OCI-LY3 (cell line): ENCODE measurements at regions not wholly inside any gene's neighbourhood (a gene's known extent, or its start where the extent isn't known, plus 50 kb on each side); places are given as distances from the start of the nearest gene placed in this dataset.
"Not testable (repeated sequence)": the region's sequence is repeated elsewhere in the genome, so short reads cannot be mapped to it uniquely, and the experiment has no call there.

Experiments used
- H2AFZ ChIP-seq: fragments of 200-600, 300-600 bp; shearing (Covaris generic); 2 replicates; pipeline ENCODE4 v1.6.0; 2014; ENCODE audit warnings: antibody characterized with exemption, low read depth, low read length
- H3K27ac ChIP-seq: fragments of 200-600, 300-600 bp; sonication (generic); 2 replicates; pipeline ENCODE4 v1.5.1; 2014; ENCODE audit warnings: mild to moderate bottlenecking, low read length, moderate library complexity, mixed read lengths
- H3K27me3 ChIP-seq: fragments of 200-600, 300-600 bp; sonication (generic); 2 replicates; pipeline ENCODE4 v1.6.1; 2014; ENCODE audit warnings: low read depth, low read length, mixed read lengths
- H3K36me3 ChIP-seq: fragments of 200-600, 300-600 bp; sonication (generic); replicated peaks from 2 replicates; pipeline ENCODE3; 2014; ENCODE audit warnings: low read depth, low read length, mixed read lengths
- H3K4me1 ChIP-seq: fragments of 300-600, 200-600 bp; sonication (generic); 2 replicates; pipeline ENCODE4 v1.6.1; 2014; ENCODE audit warnings: low read length, mixed read lengths
- H3K4me2 ChIP-seq: fragments of 200-600, 300-600 bp; sonication (generic); 2 replicates; pipeline ENCODE4 v1.6.1; 2014; ENCODE audit warnings: low read length, mixed read lengths
- H3K4me3 ChIP-seq: fragments of 300-600, 200-600 bp; sonication (generic); 2 replicates; pipeline ENCODE4 v1.5.1; 2014; ENCODE audit warnings: antibody characterized with exemption, mild to moderate bottlenecking, low read length, moderate library complexity
- H3K79me2 ChIP-seq: fragments of 300-600, 200-600 bp; shearing (Covaris generic); 2 replicates; pipeline ENCODE4 v1.6.1; 2014; ENCODE audit warnings: mild to moderate bottlenecking, low read length, mixed read lengths
- H3K9ac ChIP-seq: fragments of 300-600, 200-600 bp; shearing (Covaris generic); 2 replicates; pipeline ENCODE4 v1.6.0; 2014; ENCODE audit warnings: mild to moderate bottlenecking, low read length, moderate library complexity
- H3K9me3 ChIP-seq: fragments of 200-600, 300-600 bp; shearing (Covaris generic); 2 replicates; pipeline ENCODE4 v1.6.1; 2014; ENCODE audit warnings: low read length, mixed read lengths; ENCODE audit not compliant: insufficient read depth
- H4K20me1 ChIP-seq: fragments of 200-600, 300-600 bp; sonication (generic); 2 replicates; pipeline ENCODE4 v1.6.1; 2016; ENCODE audit warnings: low read length, mixed read lengths; ENCODE audit not compliant: insufficient read depth
- EZH2phosphoT487 ChIP-seq: fragments of 200-600 bp; shearing (Covaris generic); IDR thresholded peaks from 2 replicates; pipeline ENCODE4 v1.6.1; 2018; ENCODE audit warnings: antibody characterized with exemption, mixed run types, low read depth
- TF ChIP-seq, protein P1 (sequence below): fragments of 200-600, 300-600 bp; sonication (generic); IDR thresholded peaks from 2 replicates; pipeline ENCODE4 v1.5.1; 2014; ENCODE audit warnings: antibody characterized with exemption, low read length, low read depth

DNA sequence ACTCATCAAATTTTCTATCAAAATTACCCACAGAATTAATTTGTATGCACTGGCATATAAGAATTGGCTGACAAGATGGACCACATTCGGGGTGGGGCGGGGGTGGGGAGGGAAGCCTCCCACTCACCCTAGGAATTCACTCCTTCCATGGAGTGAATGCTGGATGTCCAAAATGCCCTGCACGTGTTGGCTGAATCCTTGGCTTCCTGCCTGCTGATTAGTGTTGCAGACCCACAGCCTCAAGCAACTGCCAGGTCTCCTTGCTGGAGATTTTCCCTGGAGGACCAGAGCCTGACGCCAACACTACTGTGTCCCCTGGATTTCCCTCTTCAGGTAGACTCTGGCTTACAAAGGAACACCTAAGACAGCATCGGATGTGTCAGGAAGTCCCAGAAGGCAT lies 575.7 kb upstream of the CDH11 start:
- Histone ChIP-seq H3K9me3 (no peaks in the 10 kb centered on the region), H3K27me3 (no peaks in the 10 kb centered on the region), H4K20me1 (no peaks in the 10 kb centered on the region), H3K4me1 (no peaks in the 10 kb centered on the region), H3K9ac (no peak overlapping the region), H3K79me2 (no peaks in the 10 kb centered on the region), H3K4me3 (no peak overlapping the region), H3K27ac (no peak overlapping the region), H3K36me3 (no peaks in the 10 kb centered on the region), H3K4me2 (no peak overlapping the region), H2AFZ (no peak overlapping the region)
- TF ChIP-seq, protein P1, sequence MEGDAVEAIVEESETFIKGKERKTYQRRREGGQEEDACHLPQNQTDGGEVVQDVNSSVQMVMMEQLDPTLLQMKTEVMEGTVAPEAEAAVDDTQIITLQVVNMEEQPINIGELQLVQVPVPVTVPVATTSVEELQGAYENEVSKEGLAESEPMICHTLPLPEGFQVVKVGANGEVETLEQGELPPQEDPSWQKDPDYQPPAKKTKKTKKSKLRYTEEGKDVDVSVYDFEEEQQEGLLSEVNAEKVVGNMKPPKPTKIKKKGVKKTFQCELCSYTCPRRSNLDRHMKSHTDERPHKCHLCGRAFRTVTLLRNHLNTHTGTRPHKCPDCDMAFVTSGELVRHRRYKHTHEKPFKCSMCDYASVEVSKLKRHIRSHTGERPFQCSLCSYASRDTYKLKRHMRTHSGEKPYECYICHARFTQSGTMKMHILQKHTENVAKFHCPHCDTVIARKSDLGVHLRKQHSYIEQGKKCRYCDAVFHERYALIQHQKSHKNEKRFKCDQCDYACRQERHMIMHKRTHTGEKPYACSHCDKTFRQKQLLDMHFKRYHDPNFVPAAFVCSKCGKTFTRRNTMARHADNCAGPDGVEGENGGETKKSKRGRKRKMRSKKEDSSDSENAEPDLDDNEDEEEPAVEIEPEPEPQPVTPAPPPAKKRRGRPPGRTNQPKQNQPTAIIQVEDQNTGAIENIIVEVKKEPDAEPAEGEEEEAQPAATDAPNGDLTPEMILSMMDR = no peak
- TF ChIP-seq EZH2phosphoT487 = no peak

DNA sequence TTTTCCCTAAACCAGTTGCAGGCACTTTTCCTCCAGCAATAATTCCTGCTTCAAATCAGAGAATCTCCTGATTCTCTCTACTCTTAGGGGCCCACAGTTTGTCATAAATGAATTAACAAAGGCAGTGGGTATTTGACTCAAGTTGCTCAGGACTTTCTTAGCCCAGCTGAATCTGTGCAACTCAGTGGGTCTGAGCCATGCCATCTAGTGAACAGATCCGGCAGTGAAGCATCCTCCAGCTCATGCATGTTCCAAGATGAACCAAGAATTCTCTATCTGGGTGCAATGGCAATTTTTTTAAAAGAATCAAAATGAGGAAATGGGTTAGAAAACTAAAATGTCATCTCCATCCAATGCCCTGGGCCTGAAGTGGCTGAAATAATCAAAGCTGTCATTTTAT lies 575.2 kb upstream of the CDH11 start:
- Histone ChIP-seq H3K4me1 (no peaks in the 10 kb centered on the region), H4K20me1 (no peaks in the 10 kb centered on the region), H3K4me3 (no peak overlapping the region), H3K27ac (no peak overlapping the region), H3K4me2 (no peak overlapping the region), H2AFZ (no peak overlapping the region), H3K36me3 (no peaks in the 10 kb centered on the region), H3K9me3 (no peaks in the 10 kb centered on the region), H3K9ac (no peak overlapping the region), H3K79me2 (no peaks in the 10 kb centered on the region), H3K27me3 (no peaks in the 10 kb centered on the region)
- TF ChIP-seq, protein P1 = no peak
- no peak for TF ChIP-seq EZH2phosphoT487

DNA sequence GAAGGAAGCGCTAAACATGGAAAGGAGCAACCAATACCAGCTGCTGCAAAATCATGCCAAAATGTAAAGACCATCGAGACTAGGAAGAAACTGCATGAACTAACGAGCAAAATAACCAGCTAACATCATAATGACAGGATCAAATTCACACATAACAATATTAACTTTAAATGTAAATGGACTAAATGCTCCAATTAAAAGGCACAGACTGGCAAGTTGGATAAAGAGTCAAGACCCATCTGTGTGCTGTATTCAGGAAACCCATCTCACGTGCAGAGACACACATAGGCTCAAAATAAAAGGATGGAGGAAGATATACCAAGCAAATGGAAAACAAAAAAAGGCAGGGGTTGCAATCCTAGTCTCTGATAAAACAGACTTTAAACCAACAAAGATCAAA lies 570.0 kb upstream of the CDH11 start:
- H3K4me2 ChIP-seq, H3K9ac ChIP-seq, H3K4me3 ChIP-seq, H3K27ac ChIP-seq, H3K4me1 ChIP-seq, H4K20me1 ChIP-seq, H2AFZ ChIP-seq, H3K9me3 ChIP-seq, H3K27me3 ChIP-seq, H3K79me2 ChIP-seq, H3K36me3 ChIP-seq: not testable (repeated sequence)

DNA sequence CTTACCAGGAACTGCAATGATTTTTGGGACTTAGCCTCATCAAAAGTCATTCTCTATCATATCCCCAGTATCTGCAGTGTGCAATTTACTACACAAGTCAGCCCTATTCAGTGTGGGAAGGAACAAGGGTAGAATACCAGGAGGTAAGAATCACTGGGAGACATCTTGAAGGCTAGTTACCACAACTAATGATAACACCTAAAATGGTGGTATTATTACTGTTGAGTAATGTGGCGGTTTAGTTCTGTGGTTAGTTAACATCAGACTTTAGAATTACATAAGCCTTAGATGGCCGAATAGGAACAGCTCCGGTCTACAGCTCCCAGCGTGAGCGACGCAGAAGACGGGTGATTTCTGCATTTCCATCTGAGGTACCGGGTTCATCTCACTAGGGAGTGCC lies 567.9 kb upstream of the CDH11 start:
- no peak for TF ChIP-seq EZH2phosphoT487
- TF ChIP-seq, protein P1 = no peak
- H3K4me3 ChIP-seq = no peak overlapping the region

DNA sequence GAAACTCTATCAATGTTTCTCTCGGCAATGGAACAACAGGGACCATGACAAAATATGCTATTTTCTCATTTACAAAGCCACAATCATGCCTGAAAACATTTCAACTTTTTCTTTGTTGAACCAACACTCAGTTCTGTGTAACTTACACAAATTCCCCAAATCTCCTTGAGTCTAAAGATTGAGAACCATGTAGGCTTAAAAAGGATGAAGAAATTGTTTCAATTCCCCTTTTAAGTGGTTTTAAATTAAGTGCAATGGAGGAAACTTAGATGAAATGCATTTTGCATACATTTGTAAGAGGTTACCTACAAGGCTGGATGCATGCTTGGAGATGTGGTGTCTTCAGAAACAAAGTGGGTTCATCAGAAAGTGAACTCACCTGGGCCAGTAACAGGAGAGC lies 566.4 kb upstream of the CDH11 start:
- Histone ChIP-seq H3K27ac (no peak overlapping the region), H3K9me3 (no peaks in the 10 kb centered on the region), H2AFZ (no peak overlapping the region), H3K27me3 (no peaks in the 10 kb centered on the region), H3K9ac (no peak overlapping the region), H3K4me3 (no peak overlapping the region), H3K36me3 (no peaks in the 10 kb centered on the region), H3K4me2 (no peak overlapping the region), H4K20me1 (no peaks in the 10 kb centered on the region), H3K4me1 (no peaks in the 10 kb centered on the region), H3K79me2 (no peaks in the 10 kb centered on the region)
- TF ChIP-seq, protein P1 = no peak
- no peak for TF ChIP-seq EZH2phosphoT487

More for the DNA sequence above, 567.9 kb upstream of the CDH11 start:
- H3K27ac ChIP-seq = no peak overlapping the region
- no peaks in the 10 kb centered on the region for H4K20me1 ChIP-seq
- H3K79me2 ChIP-seq = no peaks in the 10 kb centered on the region
- H3K36me3 ChIP-seq = no peaks in the 10 kb centered on the region
- no peaks in the 10 kb centered on the region for H3K4me1 ChIP-seq
- H3K27me3 ChIP-seq = no peaks in the 10 kb centered on the region
- H3K9ac ChIP-seq = no peak overlapping the region
- H3K9me3 ChIP-seq = no peaks in the 10 kb centered on the region
- no peak overlapping the region for H2AFZ ChIP-seq
- no peak overlapping the region for H3K4me2 ChIP-seq
